Stimulated activated CD8-positive, alpha-beta memory T cell treated with anti-CD3 and anti-CD28 coated beads, Interleukin-7, amount 100 ng/mL, for 4 hours (primary cell): ENCODE measurements at regions not wholly inside any gene's neighbourhood (a gene's known extent, or its start where the extent isn't known, plus 50 kb on each side); places are given as distances from the start of the nearest gene placed in this dataset.

ENCODE experiments used
- DNase-seq, 2 donors: peaks; one replicate each; pipeline ENCODE4 v3.0.0-alpha.2; 2020; ENCODE audit warnings: low read depth in 2 of 2

GRCh38 chr10:69716711-69717560 is 84.8 kb upstream of the COL13A1 start:
- peak; percentile 7 to 9 for DNase-seq

- no peak for DNase-seq
Observed at GRCh38 chr10:69718951-69719350, 82.8 kb upstream of the COL13A1 start.

GRCh38 chr10:69721690-69722310 is 79.9 kb upstream of the COL13A1 start:
- no peak for DNase-seq

DNA sequence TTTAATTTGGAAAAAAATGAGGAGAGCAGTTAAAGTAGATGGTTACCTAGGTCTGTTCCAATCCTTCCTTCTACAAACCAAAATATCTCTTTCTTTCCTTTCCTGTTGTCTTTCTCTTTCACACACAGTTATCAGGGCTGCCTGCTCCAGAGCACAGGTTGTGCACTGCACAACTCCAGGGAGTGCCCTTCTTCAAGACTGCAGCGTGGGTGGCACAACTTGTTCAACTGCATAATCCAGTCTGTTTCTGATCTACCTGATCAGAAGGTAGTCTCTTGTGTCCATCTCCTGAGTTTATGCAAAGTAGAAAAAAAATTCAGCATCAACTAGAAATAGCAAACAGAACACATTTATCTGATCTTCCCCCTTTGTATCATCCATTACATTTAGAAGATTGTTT is 78.1 kb upstream of the COL13A1 start:
- DNase-seq, result no peak

DNA sequence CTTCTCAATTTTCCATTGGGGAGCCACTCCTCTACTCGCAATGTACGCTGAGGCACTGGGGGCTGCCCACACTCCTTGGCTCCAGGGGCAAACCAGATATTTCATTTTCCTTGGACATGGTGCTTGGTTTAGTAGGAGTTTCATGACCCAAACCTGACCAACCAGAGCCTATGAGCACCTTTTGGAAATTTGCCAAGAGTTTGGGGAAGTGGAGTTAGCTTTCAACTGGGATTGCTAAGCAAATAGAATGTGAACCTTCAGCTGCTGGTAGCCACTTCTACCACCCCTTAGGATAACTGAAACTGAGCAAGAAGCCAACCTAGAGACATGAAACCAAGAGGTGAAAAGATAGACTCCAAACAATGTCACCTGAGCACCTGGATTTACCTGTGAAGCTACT is 74.9 kb upstream of the COL13A1 start:
- DNase-seq, result no peak

- no peak for DNase-seq
Observed at GRCh38 chr10:69728335-69728870, 73.3 kb upstream of the COL13A1 start.

GRCh38 chr10:69729326-69730048 is 72.2 kb upstream of the COL13A1 start:
- no peak for DNase-seq

DNA sequence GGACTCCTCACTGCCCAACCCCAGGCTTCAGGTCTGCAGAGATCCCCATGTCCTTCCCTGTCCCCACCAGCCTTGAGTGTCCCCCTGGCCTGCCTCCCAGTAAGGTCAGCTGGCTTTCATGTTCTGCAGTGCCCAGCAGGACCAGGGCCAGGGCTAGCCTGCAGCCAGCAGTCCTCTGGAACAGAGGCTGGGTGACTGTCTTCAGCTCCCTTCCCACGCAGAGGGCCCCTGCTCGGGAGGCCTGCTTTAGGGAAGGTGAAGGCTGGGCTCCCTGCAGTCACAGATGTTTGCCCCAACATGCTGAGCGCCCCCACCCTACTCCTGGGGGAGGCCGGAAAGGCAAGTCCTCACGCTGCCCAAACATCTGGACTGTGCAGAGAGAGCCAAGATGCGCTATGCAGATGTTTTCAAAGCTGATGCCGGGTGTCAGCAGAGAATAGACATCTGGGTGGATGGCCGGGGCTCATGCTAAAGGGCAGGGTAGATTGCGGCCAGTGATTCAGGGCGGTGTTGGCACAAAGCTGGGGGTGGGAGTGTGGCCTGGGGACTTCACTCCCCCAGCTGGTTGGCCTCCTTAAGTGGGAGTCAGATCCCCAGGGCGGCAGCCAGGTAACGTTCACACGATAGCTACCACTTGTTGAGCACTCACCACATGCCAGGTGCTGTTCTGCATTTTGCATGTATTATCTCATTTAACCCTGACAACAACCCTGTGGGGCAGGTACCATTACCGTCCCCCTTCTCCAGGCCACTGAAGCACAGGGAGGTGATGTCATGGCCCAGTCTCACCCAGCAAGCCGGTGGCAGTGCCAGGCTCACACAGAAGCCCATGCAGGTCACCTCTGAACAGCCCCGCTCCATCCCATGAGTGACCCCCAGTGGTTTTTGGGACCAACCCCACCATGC is 71.2 kb upstream of the COL13A1 start:
- DNase-seq, result no peak

GRCh38 chr10:69731184-69731583 is 70.5 kb upstream of the COL13A1 start:
- no peak for DNase-seq

- DNase-seq, result no peak
Observed at GRCh38 chr10:69731698-69732097, 70.0 kb upstream of the COL13A1 start.

DNA sequence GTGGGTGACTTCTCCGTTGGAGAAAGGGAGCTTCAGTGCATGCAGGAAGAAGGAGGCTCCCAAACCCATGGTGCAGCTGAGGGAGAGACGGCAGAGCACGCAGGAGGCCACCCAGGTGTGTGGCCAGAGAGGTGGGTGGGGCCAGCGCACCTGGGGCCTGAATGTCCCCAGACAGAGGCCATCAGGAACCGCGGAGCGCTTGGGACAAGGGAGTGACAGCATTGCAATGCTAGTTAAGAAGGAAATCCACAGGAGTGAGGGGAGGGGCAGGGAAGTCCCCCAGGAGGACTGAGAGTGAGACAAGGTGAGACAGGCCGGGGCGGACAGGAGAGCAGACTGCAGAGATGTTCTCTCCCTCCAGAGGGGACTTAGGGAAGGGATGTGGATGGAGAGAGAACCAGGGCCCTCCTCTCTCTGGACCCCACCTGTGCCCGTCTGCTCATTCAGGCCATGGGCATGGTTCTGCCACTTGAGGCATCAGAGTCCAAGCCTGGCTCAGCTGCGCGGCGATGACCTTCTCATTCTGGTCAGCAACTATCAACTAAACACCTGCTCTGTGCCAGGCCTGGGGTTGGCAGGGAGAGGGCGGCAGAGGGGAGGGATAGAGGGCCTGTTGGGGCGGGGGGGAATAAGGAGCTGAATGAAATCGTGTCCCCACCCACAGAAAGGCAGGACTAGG is 69.4 kb upstream of the COL13A1 start:
- no peak for DNase-seq

- DNase-seq, result no peak
Observed at GRCh38 chr10:69732826-69733150, 68.9 kb upstream of the COL13A1 start.

DNA sequence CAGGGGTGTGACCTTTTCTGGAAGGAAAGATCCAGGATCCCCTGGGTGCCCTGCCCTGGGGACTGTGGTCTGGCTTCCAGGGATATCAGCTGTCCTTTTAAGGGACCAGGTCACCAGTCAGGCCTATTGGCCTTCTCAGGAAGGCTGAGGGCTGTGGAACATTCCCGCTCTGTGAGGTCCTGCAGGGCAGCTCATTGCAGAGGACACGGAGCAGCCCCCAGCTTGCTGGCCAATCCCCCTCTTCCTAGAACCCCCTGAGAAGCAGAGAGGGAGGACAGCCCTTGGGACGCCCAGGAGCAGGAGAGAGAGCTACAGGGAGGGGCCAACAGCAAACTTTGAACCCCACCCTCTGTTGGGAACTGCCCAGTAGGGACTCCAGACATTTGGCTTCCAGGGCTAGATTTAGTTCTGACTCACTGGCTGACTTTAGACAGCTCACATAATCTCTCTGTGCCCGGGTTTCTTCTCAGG is 67.9 kb upstream of the COL13A1 start:
- no peak for DNase-seq

DNA sequence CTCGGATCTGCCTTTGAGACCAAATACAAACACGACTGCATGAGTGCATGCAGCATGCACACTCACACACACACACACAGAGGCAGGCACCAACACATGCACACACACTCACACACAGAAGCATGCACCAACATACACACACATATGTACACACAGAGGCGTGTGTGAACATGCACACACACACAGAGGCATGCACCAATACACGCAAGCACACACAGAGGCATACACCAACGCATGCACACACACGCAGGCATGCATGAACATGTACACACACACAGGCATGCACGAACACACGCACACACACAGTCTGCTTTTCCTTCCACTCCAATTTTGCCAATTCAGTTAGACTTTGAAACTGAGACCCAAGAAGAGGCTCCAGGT is 67.3 kb upstream of the COL13A1 start:
- no peak for DNase-seq

DNA sequence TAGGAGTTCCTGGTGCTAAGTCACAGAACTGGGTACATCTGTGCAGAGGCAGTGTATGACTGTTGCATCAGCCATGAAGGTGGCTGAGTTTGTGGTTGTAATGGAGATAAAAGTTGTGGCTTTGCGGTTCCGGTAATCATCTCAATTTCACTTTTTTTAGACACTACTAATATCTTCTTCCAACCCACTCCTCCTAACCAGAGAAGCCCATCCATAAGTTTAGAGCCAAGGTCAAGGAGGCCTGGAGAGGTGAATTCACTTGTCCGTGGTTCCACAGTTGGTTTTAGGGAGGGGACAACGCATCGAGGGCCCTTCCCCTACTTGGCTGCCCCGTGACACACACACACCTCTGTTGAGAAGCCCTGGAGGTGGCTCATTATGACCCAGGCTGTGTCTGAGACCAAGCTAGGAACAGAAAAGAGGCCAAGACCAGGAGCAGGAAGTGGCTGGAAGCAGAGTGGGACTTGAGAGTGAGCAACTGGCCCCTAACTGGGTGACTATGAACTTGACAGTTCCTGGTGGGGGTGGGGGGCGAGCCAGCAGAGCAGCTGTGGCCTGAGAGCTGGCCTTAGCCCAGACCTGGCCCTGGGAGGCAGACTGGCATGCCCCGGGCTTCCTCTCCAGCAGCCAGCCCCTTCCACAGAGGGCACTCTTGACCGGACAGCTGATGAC is 66.8 kb upstream of the COL13A1 start:
- no peak for DNase-seq

GRCh38 chr10:69736886-69737641 is 64.6 kb upstream of the COL13A1 start:
- no peak for DNase-seq

DNA sequence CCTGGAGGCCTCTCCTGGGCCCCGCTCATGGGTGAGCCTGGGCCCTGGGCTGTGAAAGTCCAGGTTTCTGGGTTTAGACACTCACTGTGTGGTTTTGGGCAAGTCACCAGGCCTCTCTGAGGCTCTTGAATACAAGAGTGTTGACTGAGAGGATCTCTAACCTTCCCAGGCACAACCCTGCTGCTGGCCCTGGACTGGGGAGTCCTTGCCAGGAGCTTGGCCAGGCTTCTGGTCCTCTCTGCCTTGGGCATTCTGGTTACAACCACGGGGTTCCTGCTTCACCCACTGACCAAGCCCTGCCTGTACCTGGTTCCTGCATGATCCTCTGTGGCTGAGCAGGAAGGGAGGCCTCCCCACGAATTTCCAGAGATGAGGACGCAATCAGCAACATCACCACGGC is 63.6 kb upstream of the COL13A1 start:
- DNase-seq, result no peak

GRCh38 chr10:69738858-69739435 is 62.8 kb upstream of the COL13A1 start:
- DNase-seq, result no peak

DNA sequence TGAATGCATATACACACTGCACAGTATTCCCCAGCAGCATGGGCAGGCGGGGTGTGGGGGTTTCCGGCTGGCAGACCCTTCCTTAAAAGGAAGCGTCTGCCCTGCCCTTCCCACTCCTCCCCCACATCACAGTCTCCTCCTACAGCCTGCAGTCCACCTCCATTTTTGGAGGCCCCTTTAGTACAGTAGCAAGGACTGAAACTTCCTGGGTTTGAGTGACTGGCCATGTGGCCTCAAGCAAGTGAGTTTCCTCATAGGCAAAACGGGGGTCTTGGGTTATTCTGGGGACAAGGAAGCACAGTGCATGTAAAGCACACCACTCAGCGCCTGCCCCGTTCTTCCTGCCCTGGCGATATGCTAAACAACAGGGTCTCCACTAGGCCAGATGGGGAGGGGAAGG is 62.1 kb upstream of the COL13A1 start:
- DNase-seq, result no peak
